Activated CD4-positive, alpha-beta T cell treated with anti-CD3 and anti-CD28 coated beads, Interleukin-10, Interleukin-2, amounts not matched to agents 100 ng/mL and 50 ng/mL, durations not matched to agents 16 hours and 8 hours (primary cell): ENCODE measurements at regions not wholly inside any gene's neighbourhood (a gene's known extent, or its start where the extent isn't known, plus 50 kb on each side); places are given as distances from the start of the nearest gene placed in this dataset.
"Not testable (repeated sequence)": the region's sequence is repeated elsewhere in the genome, so short reads cannot be mapped to it uniquely, and the experiment has no call there.

Experiments
- DNase-seq: peaks from one replicate; pipeline ENCODE4 v3.0.0-alpha.2; 2020

DNA sequence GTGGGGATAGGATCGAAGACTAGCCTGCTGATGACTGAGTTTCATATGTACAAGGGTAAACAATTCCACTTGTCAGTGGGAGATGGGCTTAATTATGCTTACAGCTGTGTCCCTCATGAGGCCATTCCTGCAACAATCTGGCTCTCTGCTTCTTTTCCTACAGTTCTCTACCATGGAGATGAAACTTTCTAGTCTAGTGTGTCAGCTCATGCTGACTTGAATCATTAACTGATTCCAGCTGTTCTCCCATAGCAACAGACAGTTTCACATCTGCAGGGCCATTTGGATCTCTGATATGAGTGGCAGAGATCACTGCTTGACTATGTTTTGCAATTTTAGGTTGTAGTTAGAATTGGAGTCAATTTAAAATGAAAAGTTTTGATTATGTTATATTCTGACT is 1251.7 kb upstream of the RAG2 start:
- no peak for DNase-seq

DNA sequence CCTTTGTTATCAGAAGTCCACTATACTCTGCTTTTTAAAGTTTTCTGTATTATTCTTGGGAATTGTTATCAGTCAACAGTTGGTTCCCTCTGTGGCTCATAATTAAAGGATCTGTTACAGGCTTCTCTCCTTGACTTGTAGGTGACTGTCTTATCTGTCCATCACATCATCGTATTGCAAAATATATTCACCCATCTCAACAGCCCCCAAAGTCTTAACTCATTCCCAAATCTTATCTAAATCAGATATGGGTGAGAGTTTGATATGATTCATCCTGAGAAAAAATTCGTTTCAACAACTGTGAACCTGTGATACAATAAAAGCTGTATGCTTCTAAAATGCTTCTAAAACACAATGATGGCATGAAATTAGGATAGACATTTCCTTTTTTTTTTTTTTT is 1245.6 kb upstream of the RAG2 start:
- no peak for DNase-seq

GRCh38 chr11:37841016-37841415 is 1243.0 kb upstream of the RAG2 start:
- DNase-seq: no peak

DNA sequence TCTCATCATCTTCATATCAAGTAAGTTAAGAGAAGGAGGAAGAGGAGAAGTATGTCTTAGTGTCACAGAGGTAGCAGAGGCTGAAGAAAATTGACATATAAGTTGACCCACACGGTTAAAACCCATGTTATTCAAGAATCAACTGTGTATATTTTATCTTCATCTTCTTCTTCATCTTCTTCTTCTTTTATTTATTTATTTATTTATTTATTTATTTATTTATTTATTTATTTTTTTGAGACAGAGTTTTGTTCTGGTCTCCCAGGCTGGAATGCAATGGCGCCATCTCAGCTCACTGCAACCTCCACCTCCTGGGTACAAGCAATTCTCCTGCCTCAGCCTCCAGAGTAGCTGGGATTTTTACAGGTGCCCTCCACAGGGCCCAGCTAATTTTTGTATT is 1242.3 kb upstream of the RAG2 start:
- DNase-seq: not testable (repeated sequence)

- no peak for DNase-seq
Observed at GRCh38 chr11:37830529-37830928, 1232.5 kb upstream of the RAG2 start.

GRCh38 chr11:37817727-37818270 is 1219.8 kb upstream of the RAG2 start:
- no peak for DNase-seq

GRCh38 chr11:37812281-37812880 is 1214.3 kb upstream of the RAG2 start:
- no peak for DNase-seq

- no peak for DNase-seq
Observed at GRCh38 chr11:37811349-37811748, 1213.3 kb upstream of the RAG2 start.

- DNase-seq: no peak
Observed at GRCh38 chr11:37804666-37805065, 1206.6 kb upstream of the RAG2 start.

- no peak for DNase-seq
Observed at GRCh38 chr11:37788141-37788877, 1190.3 kb upstream of the RAG2 start.

- DNase-seq: no peak
Observed at GRCh38 chr11:37786214-37786755, 1188.2 kb upstream of the RAG2 start.

DNA sequence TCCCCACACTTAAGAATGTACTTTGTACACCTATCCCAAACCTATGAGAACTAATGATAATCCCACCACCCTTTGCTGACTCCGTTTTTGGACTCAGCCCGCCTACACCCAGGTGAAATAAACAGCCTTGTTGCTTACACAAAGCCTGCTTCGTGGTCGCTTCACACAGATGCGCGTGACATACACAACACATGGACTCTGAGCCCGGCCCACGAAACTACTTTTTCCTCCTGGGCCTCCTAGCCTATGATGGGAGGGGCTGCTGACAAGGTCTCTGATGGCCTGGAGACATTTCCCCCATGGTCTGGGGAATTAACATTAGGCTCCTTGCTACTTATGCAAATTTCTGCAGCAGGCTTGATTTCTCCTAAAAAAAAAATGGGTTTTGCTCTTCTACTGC is 1176.4 kb upstream of the RAG2 start:
- no peak for DNase-seq

DNA sequence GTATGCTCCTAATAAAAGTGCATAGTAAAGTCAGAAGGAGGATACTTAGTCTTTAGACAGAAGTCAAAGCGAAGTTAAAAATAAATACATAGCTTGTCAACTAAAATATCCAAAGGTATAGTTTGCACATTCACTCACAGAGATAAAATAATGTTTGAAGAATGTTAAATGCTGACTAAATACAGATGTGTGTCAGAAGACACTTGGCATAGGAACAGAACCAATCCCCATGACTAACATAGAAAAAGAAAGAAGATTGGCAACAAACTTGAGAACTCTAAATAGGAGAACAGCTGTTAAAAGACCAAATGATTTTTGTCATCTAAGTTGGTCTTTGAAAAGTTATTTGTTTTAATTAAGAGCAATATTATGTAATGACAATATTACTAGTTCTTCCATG is 1172.1 kb upstream of the RAG2 start:
- DNase-seq: no peak

DNA sequence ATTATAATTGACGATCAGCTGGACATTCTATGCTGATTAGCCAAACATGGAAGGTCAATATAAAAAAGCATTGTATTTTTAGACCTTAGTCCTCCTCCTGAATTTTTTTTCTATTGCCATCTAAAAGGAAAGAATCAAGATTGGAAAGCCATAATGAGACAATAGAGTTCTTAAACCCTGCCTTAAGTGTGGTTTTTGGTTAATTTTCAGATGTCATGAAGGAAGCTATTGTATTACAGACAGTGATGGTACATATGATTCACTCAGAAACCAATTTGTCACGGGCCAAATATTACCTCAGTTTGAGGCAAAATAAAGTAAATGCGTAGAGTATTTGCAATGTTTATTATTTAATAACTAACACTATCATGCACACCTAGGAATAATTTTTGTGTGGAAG is 1164.0 kb upstream of the RAG2 start:
- DNase-seq: no peak

GRCh38 chr11:37755521-37755920 is 1157.5 kb upstream of the RAG2 start:
- DNase-seq: no peak

DNA sequence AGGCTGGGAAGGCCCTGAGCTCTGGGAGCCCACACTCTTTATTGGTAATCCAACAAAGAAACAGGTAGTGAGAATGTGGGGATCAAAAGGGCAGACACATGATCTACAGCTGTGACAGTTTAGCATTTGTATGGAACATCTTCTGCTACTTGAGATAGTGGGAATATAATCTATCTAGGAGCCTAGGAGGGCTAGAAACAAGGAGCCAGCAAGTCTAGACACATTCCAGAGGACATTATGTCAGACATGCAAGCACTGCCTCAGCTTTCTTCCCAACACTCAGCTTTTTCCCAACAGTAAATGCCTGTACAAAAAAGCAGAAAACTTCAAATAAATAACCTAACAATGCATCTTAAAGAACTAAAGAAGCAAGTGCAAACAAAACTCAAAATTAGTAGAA is 1150.6 kb upstream of the RAG2 start:
- no peak for DNase-seq

GRCh38 chr11:37747121-37747520 is 1149.1 kb upstream of the RAG2 start:
- no peak for DNase-seq

- DNase-seq: no peak
Observed at GRCh38 chr11:37727371-37727770, 1129.3 kb upstream of the RAG2 start.

DNA sequence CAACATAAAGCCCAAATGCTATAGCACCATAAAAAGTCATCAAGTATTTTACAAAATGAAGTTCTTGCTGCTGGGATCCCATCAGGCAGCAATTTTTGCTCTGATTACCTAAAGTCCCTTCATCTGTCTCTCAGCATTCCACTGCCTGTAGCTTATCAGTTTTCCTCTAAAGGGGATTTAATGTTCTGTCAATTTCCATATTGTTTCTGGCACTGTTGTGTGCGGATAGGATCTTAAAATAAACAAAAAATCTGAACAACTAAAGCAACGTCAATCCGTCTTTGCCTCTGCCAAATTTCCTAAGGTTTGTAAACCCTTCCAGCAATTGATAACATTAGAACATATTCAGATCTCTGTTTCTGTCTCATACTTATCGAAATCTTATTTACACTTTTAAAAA is 1126.3 kb upstream of the RAG2 start:
- no peak for DNase-seq

- DNase-seq: no peak
Observed at GRCh38 chr11:37721485-37721884, 1123.4 kb upstream of the RAG2 start.

GRCh38 chr11:37718431-37718999 is 1120.5 kb upstream of the RAG2 start:
- no peak for DNase-seq

DNA sequence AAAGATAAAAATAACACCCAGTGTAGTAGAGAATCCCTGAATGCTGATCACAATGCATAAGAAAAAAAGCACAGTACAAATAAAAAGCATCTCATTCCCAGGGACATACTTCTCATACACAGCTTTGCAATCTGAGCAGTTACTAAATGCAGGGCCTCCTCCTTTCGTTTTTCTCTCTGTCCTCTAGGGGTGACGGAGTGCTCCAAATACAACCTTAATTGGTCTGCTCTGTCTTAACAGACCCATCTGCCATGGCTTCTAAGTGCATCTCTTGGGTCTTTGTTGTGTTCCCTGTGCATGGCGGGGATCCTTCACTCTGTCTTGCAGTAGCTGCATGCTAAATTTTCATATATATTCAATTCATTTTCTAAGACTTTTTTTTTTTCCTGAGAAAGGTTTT is 1114.2 kb upstream of the RAG2 start:
- DNase-seq: no peak

- no peak for DNase-seq
Observed at GRCh38 chr11:37710031-37710430, 1112.0 kb upstream of the RAG2 start.

DNA sequence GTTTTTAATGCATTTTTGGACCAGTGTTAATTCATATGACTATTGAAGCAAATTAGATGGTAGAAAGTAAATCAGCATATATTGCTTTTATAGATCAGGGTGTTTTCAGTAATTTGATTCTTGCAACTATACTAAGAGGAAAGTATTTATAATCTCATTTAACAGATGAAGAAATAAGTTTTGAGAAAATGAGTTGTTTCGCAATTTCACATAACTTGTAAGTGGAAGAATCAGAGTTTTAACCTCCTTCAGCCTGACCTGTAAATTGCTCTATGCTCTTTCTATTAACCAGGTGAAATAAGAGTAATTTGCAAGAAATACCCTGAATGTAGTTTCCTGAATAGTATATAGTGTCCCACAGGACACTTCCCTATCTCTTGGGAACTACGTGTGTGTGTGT is 1106.8 kb upstream of the RAG2 start:
- no peak for DNase-seq
